HepG2 (cell line): ENCODE measurements at regions not wholly inside any gene's neighbourhood (a gene's known extent, or its start where the extent isn't known, plus 50 kb on each side); places are given as distances from the start of the nearest gene placed in this dataset.

Source experiments
- ATAC-seq: fragments of 200-7000 bp; cut with Tn5 transposase; 3 replicates; pipeline ENCODE4 v1.9.1; 2020; ENCODE audit warnings: mild to moderate bottlenecking, moderate library complexity
- BruUV-seq: library from RNA; stranded (reverse); fragments of 400-500 nt; replicated peaks from 2 replicates; lab custom pipeline; 2021; lab: Mats Ljungman, UMichigan
- CTCF ChIA-PET: fragments of 300-600 bp; formaldehyde crosslinking; extraction: SDS; loops from one replicate; lab custom pipeline; 2021; ENCODE audit warnings: low total read pairs, inconsistent platforms, low intra/inter-chr PET ratio; lab: Yijun Ruan, JAX
- POLR2A ChIA-PET: fragments of 350-600 bp; sonication (Branson Sonifier 250); formaldehyde crosslinking; loops from one replicate; lab custom pipeline; 2020; ENCODE audit warnings: antibody characterized with exemption, inconsistent platforms; lab: Yijun Ruan, JAX
- DNase-seq: peaks from one replicate; pipeline ENCODE4 v3.0.0-alpha.2; 2015; ENCODE audit warnings: low spot score
- FAIRE-seq: peaks from 3 replicates; lab custom pipeline; 2011; peaks lifted over from hg19 to GRCh38; lab: Jason Lieb, UNC
- H2AFZ ChIP-seq: one replicate; pipeline ENCODE4 v1.6.1; 2011; ENCODE audit warnings: low read length, inconsistent platforms
- H3K27ac ChIP-seq: fragments of 300-600 bp; 3 replicates; pipeline ENCODE4 v1.8.0; 2011; ENCODE audit warnings: mixed run types, mild to moderate bottlenecking, mixed read lengths, low read length, inconsistent platforms; ENCODE audit not compliant: insufficient read depth; ENCODE audit errors: extremely low read length
- H3K27me3 ChIP-seq, 2 experiments: fragments of 200-600 bp in 1 of 2; 2 replicates in 1 of 2; 3 replicates in 1 of 2; pipeline versions ENCODE4 v1.6.0 to v1.8.0; 2011; ENCODE audit warnings: low read length in 2 of 2, mild to moderate bottlenecking in 2 of 2, moderate library complexity in 2 of 2, inconsistent platforms in 1 of 2; ENCODE audit not compliant: insufficient read depth in 2 of 2, control insufficient read depth in 1 of 2
- H3K36me3 ChIP-seq, 2 experiments: fragments of 200-600 bp in 1 of 2; replicated peaks in 1 of 2; 2 replicates in 1 of 2; 3 replicates in 1 of 2; pipeline versions ENCODE4 v1.5.1 to v1.8.0; 2011; ENCODE audit warnings: low read length in 2 of 2, inconsistent platforms in 1 of 2; ENCODE audit not compliant: insufficient read depth in 2 of 2, control insufficient read depth in 1 of 2
- H3K4me1 ChIP-seq: 2 replicates; pipeline ENCODE4 v1.5.1; 2012; ENCODE audit warnings: low read length, inconsistent platforms; ENCODE audit not compliant: insufficient read depth
- H3K4me2 ChIP-seq: 2 replicates; pipeline ENCODE4 v1.6.0; 2011; ENCODE audit warnings: low read depth, low read length, inconsistent platforms
- H3K4me3 ChIP-seq, 3 experiments: fragments of 200-600 bp in 1 of 3; sonication (generic), shearing (Covaris generic) in 1 of 3; replicated peaks in 1 of 3; 2 replicates each; pipeline ENCODE4 v1.5.1; 2011 to 2016; ENCODE audit warnings: low read length in 3 of 3, inconsistent platforms in 2 of 3, low read depth in 2 of 3, mild to moderate bottlenecking in 2 of 3, control low read depth in 1 of 3, mixed read lengths in 1 of 3; ENCODE audit not compliant: insufficient read depth in 1 of 3
- H3K79me2 ChIP-seq: one replicate; pipeline ENCODE4 v1.6.1; 2011; ENCODE audit warnings: low read length, inconsistent platforms; ENCODE audit not compliant: insufficient read depth
- H3K9ac ChIP-seq: 2 replicates; pipeline ENCODE4 v1.6.0; 2011; ENCODE audit warnings: mild to moderate bottlenecking, low read depth, low read length, inconsistent platforms; ENCODE audit not compliant: insufficient read depth
- H3K9me3 ChIP-seq: 2 replicates; pipeline ENCODE4 v1.5.1; 2012; ENCODE audit warnings: mild to moderate bottlenecking, low read length
- H4K20me1 ChIP-seq: 2 replicates; pipeline ENCODE4 v1.6.0; 2011; ENCODE audit warnings: inconsistent platforms, mild to moderate bottlenecking, low read length, moderate library complexity; ENCODE audit not compliant: insufficient read depth
- ARNT ChIP-seq: fragments of 450-650 bp; IDR thresholded peaks from 2 replicates; pipeline ENCODE4 v1.6.1; 2017
- MLLT10 ChIP-seq: sonication (generic); formaldehyde crosslinking; IDR thresholded peaks from 2 replicates; pipeline ENCODE4 v1.4.0; 2020; ENCODE audit warnings: missing genetic modification reagents
- NBN ChIP-seq: fragments of 450-650 bp; conservative IDR thresholded peaks from 2 replicates; pipeline ENCODE4 v1.6.1; 2017
- PAWR ChIP-seq: sonication (generic); formaldehyde crosslinking; IDR thresholded peaks from 2 replicates; pipeline ENCODE4 v1.4.0; 2020; ENCODE audit warnings: missing genetic modification reagents, mild to moderate bottlenecking, borderline replicate concordance
- TEAD3 ChIP-seq: optimal IDR thresholded peaks from 2 replicates; pipeline ENCODE3; 2016; ENCODE audit warnings: borderline replicate concordance
- TP53 ChIP-seq: sonication (generic); formaldehyde crosslinking; conservative IDR thresholded peaks from 2 replicates; pipeline ENCODE4 v1.4.0; 2020; ENCODE audit warnings: missing genetic modification reagents
- ZNF160 ChIP-seq: sonication (generic); formaldehyde crosslinking; IDR thresholded peaks from 2 replicates; pipeline ENCODE4 v1.8.0; 2022; ENCODE audit warnings: mild to moderate bottlenecking, inconsistent platforms, missing genetic modification reagents
- ZNF644 ChIP-seq: IDR thresholded peaks from 2 replicates; pipeline ENCODE4 v1.6.1; 2016; ENCODE audit warnings: low read depth
- ZSCAN21 ChIP-seq: sonication (generic); formaldehyde crosslinking; IDR thresholded peaks from 2 replicates; pipeline ENCODE4 v1.8.0; 2022; ENCODE audit warnings: mild to moderate bottlenecking, missing genetic modification reagents, moderate library complexity, borderline replicate concordance
- in situ Hi-C: cut with HindIII; loops from 2 replicates; pipeline ENCODE4 v1.10.0; 2017; ENCODE audit warnings: low pct_unique_long_range_greater_than_20kb; ENCODE audit not compliant: extremely low pct_ligation_motif_present
- intact Hi-C: fragments of 100-400 bp; cut with micrococcal nuclease; formaldehyde crosslinking; loops from one replicate; pipeline ENCODE4 v1.10.0; 2022; ENCODE audit not compliant: unreplicated experiment
- TF ChIP-seq, protein P1 (sequence below): fragments of 450-650 bp; IDR thresholded peaks from 2 replicates; pipeline ENCODE4 v1.6.1; 2016
- TF ChIP-seq, protein P2 (sequence below): sonication (generic); formaldehyde crosslinking; IDR thresholded peaks from 2 replicates; pipeline ENCODE4 v1.4.0; 2020; ENCODE audit warnings: mild to moderate bottlenecking, missing genetic modification reagents
- TF ChIP-seq, protein P3 (sequence below): sonication (generic); formaldehyde crosslinking; IDR thresholded peaks from 2 replicates; pipeline ENCODE4 v1.5.1; 2020; ENCODE audit warnings: missing genetic modification reagents, mild to moderate bottlenecking, borderline replicate concordance
- TF ChIP-seq, protein P4 (sequence below): sonication (generic); formaldehyde crosslinking; IDR thresholded peaks from 2 replicates; pipeline ENCODE4 v1.5.1; 2020; ENCODE audit warnings: mild to moderate bottlenecking, moderate library complexity, missing genetic modification reagents
- TF ChIP-seq, protein P5 (sequence below): sonication (generic); formaldehyde crosslinking; IDR thresholded peaks from 2 replicates; pipeline ENCODE4 v1.5.0; 2020; ENCODE audit warnings: missing genetic modification reagents, mild to moderate bottlenecking, borderline replicate concordance

DNA sequence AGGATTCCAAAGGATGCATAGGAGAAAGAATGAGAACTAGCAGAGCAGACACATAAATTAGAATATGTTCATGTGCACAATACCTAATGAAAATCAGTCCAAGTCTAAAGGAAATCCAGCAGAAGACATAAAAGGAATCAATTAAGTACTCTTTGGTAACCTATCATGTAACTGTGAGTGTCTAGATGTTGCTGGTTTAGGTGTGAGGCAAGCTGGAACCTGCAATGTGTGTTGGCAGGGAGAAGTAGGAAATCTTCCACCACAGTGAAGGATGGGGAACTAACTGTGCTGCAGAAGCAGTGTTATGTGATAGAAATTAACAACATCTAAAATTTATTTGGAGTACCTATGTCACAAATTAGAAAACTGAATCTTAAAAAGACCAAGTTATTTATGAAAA is 330.8 kb upstream of the DKK2 start:
- Histone ChIP-seq H2AFZ (no peak overlapping the region), H3K79me2 (no peaks in the 10 kb centered on the region), H4K20me1 (no peaks in the 10 kb centered on the region), H3K36me3 (no peaks in the 10 kb centered on the region), H3K4me1 (no peaks in the 10 kb centered on the region), H3K9ac (no peak overlapping the region), H3K27me3 (no peaks in the 10 kb centered on the region), H3K4me2 (no peak overlapping the region), H3K9me3 (no peaks in the 10 kb centered on the region), H3K27ac (no peak overlapping the region), H3K4me3 (no peak overlapping the region)
- intact Hi-C loops: no loop called here
- no TSS peak for BruUV-seq
- DNase-seq (no peak), FAIRE-seq (no peak), ATAC-seq (no peak)
- in situ Hi-C loops: no loop called here
- POLR2A ChIA-PET: no interaction called here
- TF ChIP-seq ARNT (no peak), ZSCAN21 (CRISPR knock-in tag) (no peak), ZNF160 (CRISPR knock-in tag) (no peak), ZNF644 (CRISPR knock-in tag) (no peak), PAWR (CRISPR knock-in tag) (no peak), MLLT10 (no peak), TEAD3 (no peak), NBN (no peak), TP53 (CRISPR knock-in tag) (no peak)
- TF ChIP-seq, protein P1, sequence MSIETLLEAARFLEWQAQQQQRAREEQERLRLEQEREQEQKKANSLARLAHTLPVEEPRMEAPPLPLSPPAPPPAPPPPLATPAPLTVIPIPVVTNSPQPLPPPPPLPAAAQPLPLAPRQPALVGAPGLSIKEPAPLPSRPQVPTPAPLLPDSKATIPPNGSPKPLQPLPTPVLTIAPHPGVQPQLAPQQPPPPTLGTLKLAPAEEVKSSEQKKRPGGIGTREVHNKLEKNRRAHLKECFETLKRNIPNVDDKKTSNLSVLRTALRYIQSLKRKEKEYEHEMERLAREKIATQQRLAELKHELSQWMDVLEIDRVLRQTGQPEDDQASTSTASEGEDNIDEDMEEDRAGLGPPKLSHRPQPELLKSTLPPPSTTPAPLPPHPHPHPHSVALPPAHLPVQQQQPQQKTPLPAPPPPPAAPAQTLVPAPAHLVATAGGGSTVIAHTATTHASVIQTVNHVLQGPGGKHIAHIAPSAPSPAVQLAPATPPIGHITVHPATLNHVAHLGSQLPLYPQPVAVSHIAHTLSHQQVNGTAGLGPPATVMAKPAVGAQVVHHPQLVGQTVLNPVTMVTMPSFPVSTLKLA: no peak
- TF ChIP-seq, protein P2, sequence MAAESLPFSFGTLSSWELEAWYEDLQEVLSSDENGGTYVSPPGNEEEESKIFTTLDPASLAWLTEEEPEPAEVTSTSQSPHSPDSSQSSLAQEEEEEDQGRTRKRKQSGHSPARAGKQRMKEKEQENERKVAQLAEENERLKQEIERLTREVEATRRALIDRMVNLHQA: no peak
- TF ChIP-seq, protein P3, sequence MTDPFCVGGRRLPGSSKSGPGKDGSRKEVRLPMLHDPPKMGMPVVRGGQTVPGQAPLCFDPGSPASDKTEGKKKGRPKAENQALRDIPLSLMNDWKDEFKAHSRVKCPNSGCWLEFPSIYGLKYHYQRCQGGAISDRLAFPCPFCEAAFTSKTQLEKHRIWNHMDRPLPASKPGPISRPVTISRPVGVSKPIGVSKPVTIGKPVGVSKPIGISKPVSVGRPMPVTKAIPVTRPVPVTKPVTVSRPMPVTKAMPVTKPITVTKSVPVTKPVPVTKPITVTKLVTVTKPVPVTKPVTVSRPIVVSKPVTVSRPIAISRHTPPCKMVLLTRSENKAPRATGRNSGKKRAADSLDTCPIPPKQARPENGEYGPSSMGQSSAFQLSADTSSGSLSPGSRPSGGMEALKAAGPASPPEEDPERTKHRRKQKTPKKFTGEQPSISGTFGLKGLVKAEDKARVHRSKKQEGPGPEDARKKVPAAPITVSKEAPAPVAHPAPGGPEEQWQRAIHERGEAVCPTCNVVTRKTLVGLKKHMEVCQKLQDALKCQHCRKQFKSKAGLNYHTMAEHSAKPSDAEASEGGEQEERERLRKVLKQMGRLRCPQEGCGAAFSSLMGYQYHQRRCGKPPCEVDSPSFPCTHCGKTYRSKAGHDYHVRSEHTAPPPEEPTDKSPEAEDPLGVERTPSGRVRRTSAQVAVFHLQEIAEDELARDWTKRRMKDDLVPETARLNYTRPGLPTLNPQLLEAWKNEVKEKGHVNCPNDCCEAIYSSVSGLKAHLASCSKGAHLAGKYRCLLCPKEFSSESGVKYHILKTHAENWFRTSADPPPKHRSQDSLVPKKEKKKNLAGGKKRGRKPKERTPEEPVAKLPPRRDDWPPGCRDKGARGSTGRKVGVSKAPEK (CRISPR knock-in tag): no peak
- TF ChIP-seq, protein P4, sequence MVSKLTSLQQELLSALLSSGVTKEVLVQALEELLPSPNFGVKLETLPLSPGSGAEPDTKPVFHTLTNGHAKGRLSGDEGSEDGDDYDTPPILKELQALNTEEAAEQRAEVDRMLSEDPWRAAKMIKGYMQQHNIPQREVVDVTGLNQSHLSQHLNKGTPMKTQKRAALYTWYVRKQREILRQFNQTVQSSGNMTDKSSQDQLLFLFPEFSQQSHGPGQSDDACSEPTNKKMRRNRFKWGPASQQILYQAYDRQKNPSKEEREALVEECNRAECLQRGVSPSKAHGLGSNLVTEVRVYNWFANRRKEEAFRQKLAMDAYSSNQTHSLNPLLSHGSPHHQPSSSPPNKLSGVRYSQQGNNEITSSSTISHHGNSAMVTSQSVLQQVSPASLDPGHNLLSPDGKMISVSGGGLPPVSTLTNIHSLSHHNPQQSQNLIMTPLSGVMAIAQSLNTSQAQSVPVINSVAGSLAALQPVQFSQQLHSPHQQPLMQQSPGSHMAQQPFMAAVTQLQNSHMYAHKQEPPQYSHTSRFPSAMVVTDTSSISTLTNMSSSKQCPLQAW (CRISPR knock-in tag): no peak
- TF ChIP-seq, protein P5, sequence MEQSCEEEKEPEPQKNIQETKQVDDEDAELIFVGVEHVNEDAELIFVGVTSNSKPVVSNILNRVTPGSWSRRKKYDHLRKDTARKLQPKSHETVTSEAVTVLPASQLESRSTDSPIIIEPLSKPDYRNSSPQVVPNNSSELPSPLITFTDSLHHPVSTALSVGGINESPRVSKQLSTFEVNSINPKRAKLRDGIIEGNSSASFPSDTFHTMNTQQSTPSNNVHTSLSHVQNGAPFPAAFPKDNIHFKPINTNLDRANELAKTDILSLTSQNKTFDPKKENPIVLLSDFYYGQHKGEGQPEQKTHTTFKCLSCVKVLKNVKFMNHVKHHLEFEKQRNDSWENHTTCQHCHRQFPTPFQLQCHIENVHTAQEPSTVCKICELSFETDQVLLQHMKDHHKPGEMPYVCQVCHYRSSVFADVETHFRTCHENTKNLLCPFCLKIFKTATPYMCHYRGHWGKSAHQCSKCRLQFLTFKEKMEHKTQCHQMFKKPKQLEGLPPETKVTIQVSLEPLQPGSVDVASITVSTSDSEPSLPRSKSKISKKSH (CRISPR knock-in tag): no peak
- CTCF ChIA-PET: no interaction called here
